Esophagus muscularis mucosa (tissue), 4 donors: ENCODE measurements at regions not wholly inside any gene's neighbourhood (a gene's known extent, or its start where the extent isn't known, plus 50 kb on each side); places are given as distances from the start of the nearest gene placed in this dataset.

ENCODE experiments used
- DNase-seq: peaks from one replicate; pipeline ENCODE4 v3.0.0-alpha.2; 2017; ENCODE audit errors: extremely low spot score
- H3K27ac ChIP-seq, 4 donors: fragments of 200-600 bp; sonication (generic); replicated peaks in 1 of 4; 1 replicate in 3 of 4; 2 replicates in 1 of 4; pipeline ENCODE4 v1.5.1; 2016 to 2019; ENCODE audit warnings: mild to moderate bottlenecking in 1 of 4
- H3K27me3 ChIP-seq, 4 donors: fragments of 200-600 bp; sonication (generic); one replicate each; pipeline versions ENCODE4 v1.5.1 to v1.6.0; 2016 to 2019
- H3K36me3 ChIP-seq, 4 donors: fragments of 200-600 bp; sonication (generic); one replicate each; pipeline ENCODE4 v1.5.1; 2016 to 2019
- H3K4me1 ChIP-seq, 4 donors: fragments of 200-600 bp; sonication (generic); one replicate each; pipeline ENCODE4 v1.5.1; 2016 to 2019
- H3K4me3 ChIP-seq, 4 donors: fragments of 200-600 bp; sonication (generic); 1 replicate in 2 of 4; 2 replicates in 2 of 4; pipeline ENCODE4 v1.5.1; 2016 to 2019; ENCODE audit warnings: mild to moderate bottlenecking in 4 of 4, moderate library complexity in 1 of 4
- H3K9me3 ChIP-seq, 4 donors: fragments of 200-600 bp; sonication (generic); 1 replicate in 3 of 4; 2 replicates in 1 of 4; pipeline ENCODE4 v1.5.1; 2016 to 2019
- CTCF ChIP-seq, 3 experiments: fragments of 200-600 bp in 2 of 3; fragments of 450-650 bp in 1 of 3; sonication (generic) in 2 of 3; IDR thresholded peaks; one replicate each; pipeline ENCODE4 v1.5.1; 2017 to 2019; ENCODE audit warnings: antibody characterized with exemption in 3 of 3, mild to moderate bottlenecking in 2 of 3, moderate library complexity in 1 of 3
- EP300 ChIP-seq: sonication (generic); formaldehyde crosslinking; IDR thresholded peaks from one replicate; pipeline ENCODE4 v1.6.1; 2017; ENCODE audit warnings: antibody characterized with exemption
- POLR2A ChIP-seq: fragments of 450-650 bp; IDR thresholded peaks from one replicate; pipeline ENCODE4 v1.6.1; 2017; ENCODE audit warnings: antibody characterized with exemption, moderate library complexity, mild to moderate bottlenecking, low read depth
- POLR2AphosphoS5 ChIP-seq, 2 donors: sonication (generic); formaldehyde crosslinking; IDR thresholded peaks; one replicate each; pipeline ENCODE4 v1.6.1; 2017; ENCODE audit warnings: antibody characterized with exemption in 2 of 2
- WGBS: methylation state at CpG from one replicate; pipeline ENCODE4 v1.1.5; 2018; 5-methylcytosine and 5-hydroxymethylcytosine counted together
- intact Hi-C: fragments of 100-400 bp; cut with DNase I; formaldehyde crosslinking; loops from one replicate; pipeline ENCODE4 v1.15.1; 2023

DNA sequence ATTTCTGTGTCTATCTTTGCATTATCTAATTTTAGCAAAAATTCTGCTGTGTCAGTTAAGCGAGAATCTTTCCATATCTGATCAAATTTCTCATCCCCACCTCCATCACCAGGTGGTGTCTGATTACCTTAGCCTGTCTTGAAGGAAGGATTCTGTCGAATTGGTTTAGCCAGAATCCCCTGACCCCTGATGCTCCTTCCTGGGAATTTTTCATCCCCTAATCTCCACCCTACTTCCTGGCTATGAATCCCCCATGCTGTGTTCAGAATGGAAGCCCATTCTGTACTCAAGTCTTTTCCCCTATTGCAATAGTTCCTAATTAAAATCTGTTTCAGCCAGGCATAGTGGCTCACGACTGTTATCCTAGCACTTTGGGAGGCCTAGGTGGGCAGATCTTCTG is 216.1 kb downstream of the SKIDA1 start:
- intact Hi-C loops, result no loop called here
- 75% methylated on average over 3 of the region's 3 CpGs for WGBS
- TF ChIP-seq POLR2A, result no peak
- TF ChIP-seq CTCF (IDR thresholded peaks at IDR 0.05), result no peak
- TF ChIP-seq EP300, result no peak
- no peak for TF ChIP-seq POLR2AphosphoS5 (IDR thresholded peaks at IDR 0.05)
- peaks cover 8 to 14% (median 8%) of the 10 kb centered on the region in 4 donors for H3K4me1 ChIP-seq
- no peaks in the 10 kb centered on the region for H3K36me3 ChIP-seq
- no peak for DNase-seq
- H3K27me3 ChIP-seq, result no peaks in the 10 kb centered on the region
- H3K9me3 ChIP-seq, result no peaks in the 10 kb centered on the region
- no peak overlapping the region for H3K4me3 ChIP-seq
- H3K27ac ChIP-seq, result no peak overlapping the region

- WGBS, result 74% methylated on average over 4 of the region's 4 CpGs
- Histone ChIP-seq H3K27me3 (no peaks in the 10 kb centered on the region), H3K4me1 (peaks cover 3 to 9% (median 3%) of the 10 kb centered on the region in 4 donors), H3K36me3 (no peaks in the 10 kb centered on the region), H3K27ac (no peak overlapping the region), H3K4me3 (no peak overlapping the region), H3K9me3 (no peaks in the 10 kb centered on the region)
- TF ChIP-seq POLR2A (no peak), POLR2AphosphoS5 (IDR thresholded peaks at IDR 0.05) (no peak), CTCF (IDR thresholded peaks at IDR 0.05) (no peak), EP300 (no peak)
- DNase-seq, result no peak
- intact Hi-C loops, result no loop called here
Measured at GRCh38 chr10:21308946-21309345, 216.5 kb downstream of the SKIDA1 start.

DNA sequence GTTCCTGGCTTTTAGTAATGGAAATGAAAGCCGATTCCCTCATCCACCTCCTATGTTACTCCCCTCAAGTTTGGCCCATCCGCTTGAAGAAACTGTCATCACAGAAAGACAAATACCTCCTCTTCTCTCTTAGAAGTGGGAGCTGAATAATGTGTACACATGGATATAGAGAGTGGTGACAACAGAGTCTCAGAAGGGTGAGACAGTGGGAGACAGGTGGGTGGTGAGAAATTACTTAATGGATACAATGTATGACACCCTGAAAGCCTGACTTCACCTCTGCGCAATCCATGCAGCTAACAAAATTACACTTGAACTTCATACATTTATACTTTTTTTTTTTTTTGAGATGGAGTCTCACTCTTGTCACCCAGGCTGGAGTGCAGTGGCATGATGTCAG is 217.5 kb downstream of the SKIDA1 start:
- intact Hi-C loops, result no loop called here
- H3K27me3 ChIP-seq, result no peaks in the 10 kb centered on the region
- no peak for TF ChIP-seq CTCF (IDR thresholded peaks at IDR 0.05)
- H3K4me3 ChIP-seq, result no peak overlapping the region
- no peaks in the 10 kb centered on the region for H3K36me3 ChIP-seq
- H3K4me1 ChIP-seq, result no peaks in the 10 kb centered on the region
- H3K27ac ChIP-seq, result no peak overlapping the region
- WGBS, result 85% methylated on average over 3 of the region's 3 CpGs
- no peaks in the 10 kb centered on the region for H3K9me3 ChIP-seq
- DNase-seq, result no peak

DNA sequence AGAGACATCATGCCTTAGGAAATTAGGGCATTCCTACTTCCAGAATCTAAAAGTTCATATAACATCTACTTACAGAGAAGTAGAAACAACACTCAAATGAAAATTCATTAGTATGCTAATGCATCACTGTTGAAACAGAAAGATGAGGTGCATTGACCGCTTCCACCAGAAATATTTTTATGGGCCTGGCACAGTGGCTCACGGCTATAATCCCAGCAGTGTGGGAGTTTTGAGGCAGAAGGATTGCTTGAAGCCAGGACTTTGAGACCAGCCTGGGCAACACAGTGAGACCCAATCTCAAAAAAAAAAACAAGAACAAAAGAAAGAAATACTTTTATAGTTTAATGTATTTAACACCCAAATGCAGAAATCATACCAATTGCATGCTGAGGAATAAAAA is 220.9 kb downstream of the SKIDA1 start:
- H3K27ac ChIP-seq, result no peak overlapping the region
- WGBS, result 93% methylated on average over 2 of the region's 2 CpGs
- no peaks in the 10 kb centered on the region for H3K36me3 ChIP-seq
- TF ChIP-seq POLR2AphosphoS5 (IDR thresholded peaks at IDR 0.05), result no peak
- no peak for TF ChIP-seq EP300
- TF ChIP-seq CTCF (IDR thresholded peaks at IDR 0.05), result no peak
- TF ChIP-seq POLR2A, result no peak
- no peaks in the 10 kb centered on the region for H3K4me1 ChIP-seq
- DNase-seq, result no peak
- no peaks in the 10 kb centered on the region for H3K9me3 ChIP-seq
- no peak overlapping the region for H3K4me3 ChIP-seq
- intact Hi-C loops, result no loop called here
- no peaks in the 10 kb centered on the region for H3K27me3 ChIP-seq

- no peaks in the 10 kb centered on the region for H3K9me3 ChIP-seq
- no peak for DNase-seq
- H3K27me3 ChIP-seq, result no peaks in the 10 kb centered on the region
- no peak overlapping the region for H3K4me3 ChIP-seq
- intact Hi-C loops, result no loop called here
- no peak overlapping the region for H3K27ac ChIP-seq
- no peaks in the 10 kb centered on the region for H3K36me3 ChIP-seq
- H3K4me1 ChIP-seq, result no peaks in the 10 kb centered on the region
- TF ChIP-seq EP300, result no peak
- no peak for TF ChIP-seq POLR2AphosphoS5 (IDR thresholded peaks at IDR 0.05)
- no peak for TF ChIP-seq POLR2A
- TF ChIP-seq CTCF (IDR thresholded peaks at IDR 0.05), result no peak
- WGBS, result 87% methylated on average over 5 of the region's 5 CpGs
Measured at GRCh38 chr10:21304198-21304597, 221.3 kb downstream of the SKIDA1 start.
